Endodermal cell (in vitro differentiated cells): ENCODE measurements at regions not wholly inside any gene's neighbourhood (a gene's known extent, or its start where the extent isn't known, plus 50 kb on each side); places are given as distances from the start of the nearest gene placed in this dataset.

Experiments used
- DNase-seq: peaks from one replicate; pipeline ENCODE4 v3.0.0-alpha.2; 2017
- H3K27ac ChIP-seq: 2 replicates; pipeline ENCODE4 v1.5.1; 2013; ENCODE audit warnings: mild to moderate bottlenecking, low read depth, low read length, moderate library complexity
- H3K27me3 ChIP-seq: 2 replicates; pipeline ENCODE4 v1.6.1; 2013; ENCODE audit warnings: mild to moderate bottlenecking, low read length, moderate library complexity; ENCODE audit not compliant: insufficient read depth, control insufficient read depth, poor library complexity, severe bottlenecking
- H3K36me3 ChIP-seq: 2 replicates; pipeline ENCODE4 v1.7.0; 2013; ENCODE audit warnings: mild to moderate bottlenecking, low read length, moderate library complexity; ENCODE audit not compliant: control insufficient read depth, insufficient read depth
- H3K4me1 ChIP-seq: one replicate; pipeline ENCODE4 v1.7.0; 2013; ENCODE audit warnings: low read length; ENCODE audit not compliant: control insufficient read depth, insufficient read depth
- H3K4me3 ChIP-seq: 2 replicates; pipeline ENCODE4 v1.5.1; 2013; ENCODE audit warnings: mild to moderate bottlenecking, low read length, moderate library complexity
- H3K9ac ChIP-seq: 2 replicates; pipeline ENCODE4 v1.6.1; 2013; ENCODE audit warnings: mild to moderate bottlenecking, low read length, moderate library complexity; ENCODE audit not compliant: poor library complexity, severe bottlenecking; ENCODE audit errors: extremely low read depth
- H3K9me3 ChIP-seq: 2 replicates; pipeline ENCODE4 v1.6.1; 2013; ENCODE audit warnings: mild to moderate bottlenecking, low read length, moderate library complexity; ENCODE audit not compliant: control insufficient read depth
- H3K27ac Mint-ChIP-seq: 2 replicates; pipeline ENCODE4 v1.8.0; 2020; ENCODE audit warnings: mixed read lengths
- H3K27me3 Mint-ChIP-seq: 2 replicates; pipeline ENCODE4 v1.8.0; 2021; ENCODE audit warnings: mild to moderate bottlenecking, mixed read lengths; ENCODE audit not compliant: insufficient read depth
- H3K36me3 Mint-ChIP-seq: 2 replicates; pipeline ENCODE4 v1.8.0; 2020; ENCODE audit warnings: low read depth, mixed read lengths
- H3K4me1 Mint-ChIP-seq: 2 replicates; pipeline ENCODE4 v1.8.0; 2020; ENCODE audit warnings: mixed read lengths
- H3K4me3 Mint-ChIP-seq: 2 replicates; pipeline ENCODE4 v1.8.0; 2020; ENCODE audit warnings: mild to moderate bottlenecking, moderate library complexity, mixed read lengths
- H3K9me3 Mint-ChIP-seq: 2 replicates; pipeline ENCODE4 v1.8.0; 2020; ENCODE audit warnings: mild to moderate bottlenecking, mixed read lengths
- WGBS, 2 experiments: methylation state at CpG; one replicate each; pipeline versions ENCODE4 v1.1.5 to v1.1.7; 2013; ENCODE audit warnings: missing lambda C conversion rate in 2 of 2, mixed read lengths in 1 of 2; ENCODE audit not compliant: insufficient coverage in 1 of 2, insufficient read length in 1 of 2; 5-methylcytosine and 5-hydroxymethylcytosine counted together
- TF ChIP-seq, protein P1 (sequence below): fragments of 200-600 bp; sonication (generic); conservative IDR thresholded peaks from 2 replicates; pipeline ENCODE4 v1.5.0; 2021; ENCODE audit warnings: antibody characterized with exemption, mild to moderate bottlenecking

DNA sequence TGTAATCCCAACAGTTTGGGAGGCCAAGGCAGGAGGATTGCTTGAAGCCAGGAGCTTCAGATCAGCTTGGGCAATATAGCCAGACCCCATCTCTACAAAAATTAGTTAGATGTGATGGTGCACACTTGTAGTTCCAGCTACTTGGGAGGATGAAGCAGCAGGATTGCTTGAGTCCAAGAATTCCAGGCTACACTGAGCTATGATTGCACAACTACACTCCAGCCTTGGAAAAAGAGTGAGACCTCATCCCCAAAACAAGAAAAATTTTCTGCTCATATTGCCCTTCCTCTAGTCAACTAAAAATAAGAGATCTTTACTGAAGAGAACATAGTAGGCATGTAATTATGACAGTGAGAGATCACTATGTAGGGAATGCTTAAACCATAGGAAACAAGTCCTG, 60.9 kb upstream of the SPATA12 start:
- Mint-ChIP-seq H3K4me3 (no peak overlapping the region), H3K4me1 (peaks cover 18% of the 10 kb centered on the region), H3K36me3 (peaks cover 6% of the 10 kb centered on the region), H3K9me3 (no peaks in the 10 kb centered on the region), H3K27me3 (no peaks in the 10 kb centered on the region), H3K27ac (no peak overlapping the region)
- H3K36me3 ChIP-seq: no peaks in the 10 kb centered on the region
- no peak overlapping the region for H3K27ac ChIP-seq
- no peaks in the 10 kb centered on the region for H3K4me1 ChIP-seq
- H3K9me3 ChIP-seq: peaks cover 6% of the 10 kb centered on the region
- no peak overlapping the region for H3K9ac ChIP-seq
- H3K27me3 ChIP-seq: no peaks in the 10 kb centered on the region
- TF ChIP-seq, protein P1, sequence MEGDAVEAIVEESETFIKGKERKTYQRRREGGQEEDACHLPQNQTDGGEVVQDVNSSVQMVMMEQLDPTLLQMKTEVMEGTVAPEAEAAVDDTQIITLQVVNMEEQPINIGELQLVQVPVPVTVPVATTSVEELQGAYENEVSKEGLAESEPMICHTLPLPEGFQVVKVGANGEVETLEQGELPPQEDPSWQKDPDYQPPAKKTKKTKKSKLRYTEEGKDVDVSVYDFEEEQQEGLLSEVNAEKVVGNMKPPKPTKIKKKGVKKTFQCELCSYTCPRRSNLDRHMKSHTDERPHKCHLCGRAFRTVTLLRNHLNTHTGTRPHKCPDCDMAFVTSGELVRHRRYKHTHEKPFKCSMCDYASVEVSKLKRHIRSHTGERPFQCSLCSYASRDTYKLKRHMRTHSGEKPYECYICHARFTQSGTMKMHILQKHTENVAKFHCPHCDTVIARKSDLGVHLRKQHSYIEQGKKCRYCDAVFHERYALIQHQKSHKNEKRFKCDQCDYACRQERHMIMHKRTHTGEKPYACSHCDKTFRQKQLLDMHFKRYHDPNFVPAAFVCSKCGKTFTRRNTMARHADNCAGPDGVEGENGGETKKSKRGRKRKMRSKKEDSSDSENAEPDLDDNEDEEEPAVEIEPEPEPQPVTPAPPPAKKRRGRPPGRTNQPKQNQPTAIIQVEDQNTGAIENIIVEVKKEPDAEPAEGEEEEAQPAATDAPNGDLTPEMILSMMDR: no peak
- no peak overlapping the region for H3K4me3 ChIP-seq
- no peak for DNase-seq

DNA sequence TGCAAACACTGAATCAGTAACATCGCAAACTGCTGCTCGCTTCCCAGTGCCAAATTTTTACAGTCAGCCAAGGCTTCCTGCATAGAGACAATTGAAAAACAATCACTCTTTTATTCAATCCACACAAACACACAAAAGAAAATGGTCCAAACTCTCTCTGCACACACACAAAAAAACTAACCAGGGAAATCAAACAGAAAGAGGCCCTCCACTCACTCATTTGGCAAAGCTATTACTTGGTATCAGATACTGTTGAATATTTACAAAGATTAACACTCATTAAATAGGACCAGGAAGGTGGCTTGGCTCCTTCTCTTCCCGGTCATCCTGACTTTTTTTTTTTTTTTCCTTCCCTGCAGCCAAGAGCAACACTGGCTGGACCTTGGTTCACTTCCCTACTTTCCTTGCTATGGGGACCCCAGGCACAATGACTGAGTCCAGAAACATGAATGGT, 62.4 kb upstream of the SPATA12 start:
- no peaks in the 10 kb centered on the region for H3K27me3 ChIP-seq
- WGBS, 2 experiments: 75 to 91% methylated on average over 1 to 3 of the region's 3 CpGs

DNA sequence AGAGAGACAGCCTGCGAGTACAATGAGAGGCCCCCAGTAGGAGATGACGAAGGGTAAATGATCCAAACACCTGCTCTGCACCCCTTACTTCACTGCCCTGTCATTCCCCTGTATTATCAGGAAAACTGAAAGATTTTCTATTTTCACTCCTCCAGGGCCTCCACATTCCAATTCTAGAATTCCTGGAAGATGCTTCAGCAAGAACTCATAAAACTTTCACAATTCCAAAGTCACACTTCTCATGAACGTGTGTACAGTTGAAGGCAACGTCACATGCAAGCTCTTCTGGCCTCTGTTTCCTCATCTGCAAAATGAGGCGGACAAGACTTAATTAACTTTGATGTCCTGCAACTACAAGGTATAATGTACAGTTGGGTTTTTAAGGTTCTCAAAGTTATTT, 62.8 kb upstream of the SPATA12 start:
- no peaks in the 10 kb centered on the region for H3K9me3 ChIP-seq
- H3K27me3 ChIP-seq: no peaks in the 10 kb centered on the region
- H3K4me3 ChIP-seq: no peak overlapping the region
- H3K4me3 Mint-ChIP-seq: no peak overlapping the region
- no peaks in the 10 kb centered on the region for H3K9me3 Mint-ChIP-seq
- 88 to 94% methylated on average over 3 to 5 of the region's 5 CpGs for WGBS, 2 experiments
- no peak overlapping the region for H3K9ac ChIP-seq
- H3K27me3 Mint-ChIP-seq: no peaks in the 10 kb centered on the region
- no peak for DNase-seq
- peaks cover 18% of the 10 kb centered on the region for H3K4me1 Mint-ChIP-seq
- no peak overlapping the region for H3K27ac Mint-ChIP-seq
- no peaks in the 10 kb centered on the region for H3K36me3 ChIP-seq
- H3K27ac ChIP-seq: no peak overlapping the region
- TF ChIP-seq, protein P1: no peak
- no peaks in the 10 kb centered on the region for H3K4me1 ChIP-seq
- H3K36me3 Mint-ChIP-seq: no peaks in the 10 kb centered on the region

More for the DNA sequence above, 62.4 kb upstream of the SPATA12 start:
- Histone ChIP-seq H3K27ac (no peak overlapping the region), H3K36me3 (no peaks in the 10 kb centered on the region), H3K4me1 (no peaks in the 10 kb centered on the region), H3K9me3 (no peaks in the 10 kb centered on the region), H3K4me3 (no peak overlapping the region), H3K9ac (no peak overlapping the region)
- H3K27me3 Mint-ChIP-seq: no peaks in the 10 kb centered on the region
- no peak for DNase-seq
- H3K36me3 Mint-ChIP-seq: no peaks in the 10 kb centered on the region
- no peaks in the 10 kb centered on the region for H3K9me3 Mint-ChIP-seq
- H3K4me3 Mint-ChIP-seq: no peak overlapping the region
- TF ChIP-seq, protein P1: no peak
- H3K27ac Mint-ChIP-seq: no peak overlapping the region
- peaks cover 18% of the 10 kb centered on the region for H3K4me1 Mint-ChIP-seq
